Neural cell (in vitro differentiated cells): ENCODE measurements at regions not wholly inside any gene's neighbourhood (a gene's known extent, or its start where the extent isn't known, plus 50 kb on each side); places are given as distances from the start of the nearest gene placed in this dataset.

ENCODE experiments used
- H2AFZ ChIP-seq: fragments of 200-600, 300-800 bp; sonication (generic), shearing (Covaris generic); 2 replicates; pipeline ENCODE4 v1.6.0; 2014; ENCODE audit warnings: low read depth, mild to moderate bottlenecking, antibody characterized with exemption, low read length, moderate library complexity
- H3F3A ChIP-seq: fragments of 200-600 bp; shearing (Covaris generic); 2 replicates; pipeline ENCODE4 v1.6.1; 2016; ENCODE audit warnings: mild to moderate bottlenecking, moderate library complexity, mixed read lengths, antibody characterized with exemption, low read length; ENCODE audit not compliant: insufficient read depth, poor library complexity, severe bottlenecking
- H3K27ac ChIP-seq: fragments of 200-600, 300-800 bp; sonication (generic), shearing (Covaris generic); 2 replicates; pipeline ENCODE4 v1.5.1; 2014; ENCODE audit warnings: mild to moderate bottlenecking, low read length, moderate library complexity
- H3K27me3 ChIP-seq: fragments of 300-800, 200-600 bp; sonication (generic), shearing (Covaris generic); 2 replicates; pipeline ENCODE4 v1.6.0; 2014; ENCODE audit warnings: mild to moderate bottlenecking, low read depth, low read length, moderate library complexity; ENCODE audit not compliant: insufficient read depth
- H3K36me3 ChIP-seq: fragments of 300-800, 200-600 bp; sonication (generic), shearing (Covaris generic); 2 replicates; pipeline ENCODE4 v1.5.1; 2014; ENCODE audit warnings: mild to moderate bottlenecking, antibody characterized with exemption, low read length, moderate library complexity; ENCODE audit not compliant: insufficient read depth
- H3K4me2 ChIP-seq: fragments of 300-800, 200-600 bp; sonication (generic), shearing (Covaris generic); 2 replicates; pipeline ENCODE4 v1.6.0; 2014; ENCODE audit warnings: mild to moderate bottlenecking, low read length
- H3K4me3 ChIP-seq: fragments of 300-800, 200-600 bp; sonication (generic), shearing (Covaris generic); 2 replicates; pipeline ENCODE4 v1.5.1; 2014; ENCODE audit warnings: mild to moderate bottlenecking, low read length, moderate library complexity
- H3K79me2 ChIP-seq: fragments of 200-600 bp; shearing (Covaris generic); replicated peaks from 2 replicates; pipeline ENCODE4 v1.6.0; 2014; ENCODE audit warnings: mild to moderate bottlenecking, low read length, moderate library complexity; ENCODE audit not compliant: insufficient read depth
- H3K9ac ChIP-seq: fragments of 300-800, 200-600 bp; sonication (generic), shearing (Covaris generic); 2 replicates; pipeline ENCODE4 v1.6.1; 2016; ENCODE audit warnings: mild to moderate bottlenecking, low read length, mixed read lengths
- H3K9me2 ChIP-seq: fragments of 200-600 bp; shearing (Covaris generic); 2 replicates; pipeline ENCODE4 v1.6.1; 2016; ENCODE audit warnings: mild to moderate bottlenecking, low read length, mixed read lengths; ENCODE audit not compliant: insufficient read depth
- H3K9me3 ChIP-seq: fragments of 200-600, 300-800 bp; sonication (generic), shearing (Covaris generic); 2 replicates; pipeline ENCODE4 v1.6.1; 2016; ENCODE audit warnings: mild to moderate bottlenecking, mixed run types, low read length, moderate library complexity, mixed read lengths
- H4K20me1 ChIP-seq: fragments of 200-600 bp; shearing (Covaris generic); 2 replicates; pipeline ENCODE4 v1.6.1; 2016; ENCODE audit warnings: mild to moderate bottlenecking, mixed run types; ENCODE audit not compliant: insufficient read depth
- CTCF ChIP-seq: fragments of 450-650 bp; IDR thresholded peaks from 2 replicates; pipeline ENCODE4 v1.5.1; 2014; ENCODE audit warnings: antibody characterized with exemption, mild to moderate bottlenecking, moderate library complexity; ENCODE audit not compliant: poor library complexity, severe bottlenecking
- EP300 ChIP-seq: fragments of 450-650 bp; conservative IDR thresholded peaks from 2 replicates; pipeline ENCODE4 v1.6.1; 2014; ENCODE audit warnings: antibody characterized with exemption, mild to moderate bottlenecking, moderate library complexity; ENCODE audit not compliant: poor library complexity, severe bottlenecking
- EZH2 ChIP-seq: fragments of 200-600, 300-800 bp; shearing (Covaris generic), sonication (generic); IDR thresholded peaks from 2 replicates; pipeline ENCODE4 v1.6.1; 2014; ENCODE audit warnings: antibody characterized with exemption, low read length, borderline replicate concordance, mild to moderate bottlenecking; ENCODE audit not compliant: insufficient read depth, poor library complexity, severe bottlenecking
- MXI1 ChIP-seq: fragments of 450-650 bp; conservative IDR thresholded peaks from 2 replicates; pipeline ENCODE4 v1.6.1; 2014; ENCODE audit warnings: antibody characterized with exemption, mild to moderate bottlenecking; ENCODE audit not compliant: poor library complexity, severe bottlenecking
- POLR2AphosphoS5 ChIP-seq: IDR thresholded peaks from 2 replicates; pipeline ENCODE4 v1.6.1; 2012
- RAD21 ChIP-seq: fragments of 450-650 bp; conservative IDR thresholded peaks from 2 replicates; pipeline ENCODE4 v1.6.1; 2014; ENCODE audit warnings: antibody characterized with exemption, mild to moderate bottlenecking, moderate library complexity
- SMC3 ChIP-seq: fragments of 450-650 bp; conservative IDR thresholded peaks from 2 replicates; pipeline ENCODE4 v1.6.1; 2014; ENCODE audit warnings: antibody characterized with exemption, mild to moderate bottlenecking, moderate library complexity; ENCODE audit not compliant: poor library complexity
- TAF1 ChIP-seq: IDR thresholded peaks from 2 replicates; pipeline ENCODE4 v1.6.1; 2012; ENCODE audit warnings: low read depth
- TF ChIP-seq, protein P1 (sequence below): IDR thresholded peaks from 2 replicates; pipeline ENCODE4 v1.6.1; 2012; ENCODE audit warnings: borderline replicate concordance

DNA sequence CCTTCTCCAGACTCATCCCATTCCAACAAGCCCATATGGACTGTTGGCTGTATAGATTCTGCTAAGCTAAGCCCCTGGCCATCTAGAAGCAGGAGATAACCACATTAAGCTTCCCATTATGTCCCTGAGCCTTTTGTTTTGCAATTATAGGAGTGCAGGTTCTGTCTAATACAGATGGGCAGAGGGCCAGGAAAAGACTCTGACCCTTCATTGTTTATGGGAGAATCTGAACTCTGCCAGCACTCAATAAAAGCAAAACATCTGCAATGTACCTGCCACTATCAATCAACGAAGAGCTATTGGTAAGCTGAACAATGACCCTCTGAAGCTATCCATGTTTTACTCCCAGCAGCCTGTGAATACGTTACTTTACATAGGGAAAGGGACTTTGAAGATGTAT is 207.3 kb upstream of the CLNK start:
- Histone ChIP-seq H3K36me3 (no peaks in the 10 kb centered on the region), H3K4me2 (no peak overlapping the region), H4K20me1 (no peaks in the 10 kb centered on the region), H3K79me2 (no peaks in the 10 kb centered on the region), H3K4me3 (no peak overlapping the region), H3K27ac (no peak overlapping the region), H3K9me2 (no peaks in the 10 kb centered on the region), H3K27me3 (no peaks in the 10 kb centered on the region), H3K9me3 (no peaks in the 10 kb centered on the region), H2AFZ (no peak overlapping the region), H3K9ac (no peak overlapping the region), H3F3A (no peaks in the 10 kb centered on the region)
- TF ChIP-seq EZH2: no peak
- TF ChIP-seq MXI1: no peak
- TF ChIP-seq RAD21: no peak
- TF ChIP-seq CTCF: no peak
- no peak for TF ChIP-seq EP300
- no peak for TF ChIP-seq TAF1
- TF ChIP-seq, protein P1, sequence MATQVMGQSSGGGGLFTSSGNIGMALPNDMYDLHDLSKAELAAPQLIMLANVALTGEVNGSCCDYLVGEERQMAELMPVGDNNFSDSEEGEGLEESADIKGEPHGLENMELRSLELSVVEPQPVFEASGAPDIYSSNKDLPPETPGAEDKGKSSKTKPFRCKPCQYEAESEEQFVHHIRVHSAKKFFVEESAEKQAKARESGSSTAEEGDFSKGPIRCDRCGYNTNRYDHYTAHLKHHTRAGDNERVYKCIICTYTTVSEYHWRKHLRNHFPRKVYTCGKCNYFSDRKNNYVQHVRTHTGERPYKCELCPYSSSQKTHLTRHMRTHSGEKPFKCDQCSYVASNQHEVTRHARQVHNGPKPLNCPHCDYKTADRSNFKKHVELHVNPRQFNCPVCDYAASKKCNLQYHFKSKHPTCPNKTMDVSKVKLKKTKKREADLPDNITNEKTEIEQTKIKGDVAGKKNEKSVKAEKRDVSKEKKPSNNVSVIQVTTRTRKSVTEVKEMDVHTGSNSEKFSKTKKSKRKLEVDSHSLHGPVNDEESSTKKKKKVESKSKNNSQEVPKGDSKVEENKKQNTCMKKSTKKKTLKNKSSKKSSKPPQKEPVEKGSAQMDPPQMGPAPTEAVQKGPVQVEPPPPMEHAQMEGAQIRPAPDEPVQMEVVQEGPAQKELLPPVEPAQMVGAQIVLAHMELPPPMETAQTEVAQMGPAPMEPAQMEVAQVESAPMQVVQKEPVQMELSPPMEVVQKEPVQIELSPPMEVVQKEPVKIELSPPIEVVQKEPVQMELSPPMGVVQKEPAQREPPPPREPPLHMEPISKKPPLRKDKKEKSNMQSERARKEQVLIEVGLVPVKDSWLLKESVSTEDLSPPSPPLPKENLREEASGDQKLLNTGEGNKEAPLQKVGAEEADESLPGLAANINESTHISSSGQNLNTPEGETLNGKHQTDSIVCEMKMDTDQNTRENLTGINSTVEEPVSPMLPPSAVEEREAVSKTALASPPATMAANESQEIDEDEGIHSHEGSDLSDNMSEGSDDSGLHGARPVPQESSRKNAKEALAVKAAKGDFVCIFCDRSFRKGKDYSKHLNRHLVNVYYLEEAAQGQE: no peak
- no peak for TF ChIP-seq POLR2AphosphoS5
- no peak for TF ChIP-seq SMC3

DNA sequence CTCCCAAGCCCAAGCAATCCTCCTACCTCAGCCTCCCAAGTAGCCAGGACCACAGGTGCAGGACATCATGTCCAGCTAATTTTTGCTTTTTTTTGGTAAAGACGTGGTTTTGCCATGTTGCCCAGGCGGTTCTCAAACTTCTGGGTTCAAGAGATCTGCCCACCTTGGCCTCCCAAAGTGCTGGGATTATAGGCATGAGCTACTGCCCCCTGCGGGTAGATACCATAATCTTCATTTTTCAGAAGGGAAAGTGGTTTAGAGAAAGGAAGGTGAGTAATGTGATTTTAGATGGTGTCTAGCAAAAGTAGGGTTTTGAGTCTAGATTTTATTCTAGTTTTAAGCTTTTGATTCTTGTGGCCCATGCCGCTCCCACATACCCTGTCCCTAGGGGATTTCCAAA is 205.3 kb upstream of the CLNK start:
- H2AFZ ChIP-seq: no peak overlapping the region
- no peaks in the 10 kb centered on the region for H3K36me3 ChIP-seq
- TF ChIP-seq CTCF: no peak
- TF ChIP-seq POLR2AphosphoS5: no peak
- no peak for TF ChIP-seq EP300
- no peak for TF ChIP-seq RAD21
- no peak for TF ChIP-seq TAF1
- TF ChIP-seq MXI1: no peak
- TF ChIP-seq EZH2: no peak
- no peak for TF ChIP-seq SMC3
- no peak overlapping the region for H3K9ac ChIP-seq
- H3K4me2 ChIP-seq: no peak overlapping the region
- H3F3A ChIP-seq: no peaks in the 10 kb centered on the region
- no peaks in the 10 kb centered on the region for H3K79me2 ChIP-seq
- H3K9me2 ChIP-seq: no peaks in the 10 kb centered on the region
- H3K27me3 ChIP-seq: no peaks in the 10 kb centered on the region
- H3K27ac ChIP-seq: no peak overlapping the region
- H3K4me3 ChIP-seq: no peak overlapping the region
- H3K9me3 ChIP-seq: no peaks in the 10 kb centered on the region
- no peaks in the 10 kb centered on the region for H4K20me1 ChIP-seq
